H1 (cell line): ENCODE measurements at regions not wholly inside any gene's neighbourhood (a gene's known extent, or its start where the extent isn't known, plus 50 kb on each side); places are given as distances from the start of the nearest gene placed in this dataset.

ENCODE experiments used
- BACH1 ChIP-seq: IDR thresholded peaks from 2 replicates; pipeline ENCODE4 v1.6.1; 2012; ENCODE audit warnings: low read length, improper control_type of control experiment
- EP300 ChIP-seq, 2 experiments: IDR thresholded peaks; 1 replicate in 1 of 2; 2 replicates in 1 of 2; pipeline ENCODE4 v1.6.1; 2011 to 2012; ENCODE audit warnings: low read depth in 2 of 2, low read length in 2 of 2, mild to moderate bottlenecking in 2 of 2, borderline replicate concordance in 1 of 2, inconsistent platforms in 1 of 2, moderate library complexity in 1 of 2
- MAX ChIP-seq: IDR thresholded peaks from 2 replicates; pipeline ENCODE4 v1.6.1; 2012; ENCODE audit warnings: inconsistent platforms
- RAD21 ChIP-seq, 2 experiments: IDR thresholded peaks in 1 of 2; conservative IDR thresholded peaks in 1 of 2; 2 replicates each; pipeline ENCODE4 v1.6.1; 2011; ENCODE audit warnings: low read depth in 2 of 2, low read length in 2 of 2, improper control_type of control experiment in 1 of 2, inconsistent platforms in 1 of 2, mild to moderate bottlenecking in 1 of 2, moderate library complexity in 1 of 2
- RFX5 ChIP-seq: IDR thresholded peaks from 2 replicates; pipeline ENCODE4 v1.6.1; 2011; ENCODE audit warnings: low read depth, low read length, improper control_type of control experiment, borderline replicate concordance
- TEAD4 ChIP-seq: IDR thresholded peaks from 2 replicates; pipeline ENCODE4 v1.6.1; 2012; ENCODE audit warnings: low read depth, low read length, inconsistent platforms, mixed read lengths
- TF ChIP-seq, protein P1 (sequence below): fragments of 300-600 bp; sonication (generic); IDR thresholded peaks from 2 replicates; pipeline ENCODE4 v1.7.1; 2012; ENCODE audit warnings: low read length, moderate library complexity, mild to moderate bottlenecking, inconsistent platforms; ENCODE audit not compliant: insufficient replicate concordance
- TF ChIP-seq, protein P2 (sequence below), 3 experiments: IDR thresholded peaks; 1 replicate in 2 of 3; 2 replicates in 1 of 3; pipeline versions ENCODE4 v1.5.1 to v1.6.1; 2011; ENCODE audit warnings: low read length in 3 of 3, mild to moderate bottlenecking in 3 of 3, inconsistent platforms in 2 of 3, low read depth in 1 of 3, moderate library complexity in 1 of 3; ENCODE audit not compliant: insufficient read depth in 1 of 3; ENCODE audit errors: control extremely low read depth in 1 of 3

- TF ChIP-seq, protein P1, sequence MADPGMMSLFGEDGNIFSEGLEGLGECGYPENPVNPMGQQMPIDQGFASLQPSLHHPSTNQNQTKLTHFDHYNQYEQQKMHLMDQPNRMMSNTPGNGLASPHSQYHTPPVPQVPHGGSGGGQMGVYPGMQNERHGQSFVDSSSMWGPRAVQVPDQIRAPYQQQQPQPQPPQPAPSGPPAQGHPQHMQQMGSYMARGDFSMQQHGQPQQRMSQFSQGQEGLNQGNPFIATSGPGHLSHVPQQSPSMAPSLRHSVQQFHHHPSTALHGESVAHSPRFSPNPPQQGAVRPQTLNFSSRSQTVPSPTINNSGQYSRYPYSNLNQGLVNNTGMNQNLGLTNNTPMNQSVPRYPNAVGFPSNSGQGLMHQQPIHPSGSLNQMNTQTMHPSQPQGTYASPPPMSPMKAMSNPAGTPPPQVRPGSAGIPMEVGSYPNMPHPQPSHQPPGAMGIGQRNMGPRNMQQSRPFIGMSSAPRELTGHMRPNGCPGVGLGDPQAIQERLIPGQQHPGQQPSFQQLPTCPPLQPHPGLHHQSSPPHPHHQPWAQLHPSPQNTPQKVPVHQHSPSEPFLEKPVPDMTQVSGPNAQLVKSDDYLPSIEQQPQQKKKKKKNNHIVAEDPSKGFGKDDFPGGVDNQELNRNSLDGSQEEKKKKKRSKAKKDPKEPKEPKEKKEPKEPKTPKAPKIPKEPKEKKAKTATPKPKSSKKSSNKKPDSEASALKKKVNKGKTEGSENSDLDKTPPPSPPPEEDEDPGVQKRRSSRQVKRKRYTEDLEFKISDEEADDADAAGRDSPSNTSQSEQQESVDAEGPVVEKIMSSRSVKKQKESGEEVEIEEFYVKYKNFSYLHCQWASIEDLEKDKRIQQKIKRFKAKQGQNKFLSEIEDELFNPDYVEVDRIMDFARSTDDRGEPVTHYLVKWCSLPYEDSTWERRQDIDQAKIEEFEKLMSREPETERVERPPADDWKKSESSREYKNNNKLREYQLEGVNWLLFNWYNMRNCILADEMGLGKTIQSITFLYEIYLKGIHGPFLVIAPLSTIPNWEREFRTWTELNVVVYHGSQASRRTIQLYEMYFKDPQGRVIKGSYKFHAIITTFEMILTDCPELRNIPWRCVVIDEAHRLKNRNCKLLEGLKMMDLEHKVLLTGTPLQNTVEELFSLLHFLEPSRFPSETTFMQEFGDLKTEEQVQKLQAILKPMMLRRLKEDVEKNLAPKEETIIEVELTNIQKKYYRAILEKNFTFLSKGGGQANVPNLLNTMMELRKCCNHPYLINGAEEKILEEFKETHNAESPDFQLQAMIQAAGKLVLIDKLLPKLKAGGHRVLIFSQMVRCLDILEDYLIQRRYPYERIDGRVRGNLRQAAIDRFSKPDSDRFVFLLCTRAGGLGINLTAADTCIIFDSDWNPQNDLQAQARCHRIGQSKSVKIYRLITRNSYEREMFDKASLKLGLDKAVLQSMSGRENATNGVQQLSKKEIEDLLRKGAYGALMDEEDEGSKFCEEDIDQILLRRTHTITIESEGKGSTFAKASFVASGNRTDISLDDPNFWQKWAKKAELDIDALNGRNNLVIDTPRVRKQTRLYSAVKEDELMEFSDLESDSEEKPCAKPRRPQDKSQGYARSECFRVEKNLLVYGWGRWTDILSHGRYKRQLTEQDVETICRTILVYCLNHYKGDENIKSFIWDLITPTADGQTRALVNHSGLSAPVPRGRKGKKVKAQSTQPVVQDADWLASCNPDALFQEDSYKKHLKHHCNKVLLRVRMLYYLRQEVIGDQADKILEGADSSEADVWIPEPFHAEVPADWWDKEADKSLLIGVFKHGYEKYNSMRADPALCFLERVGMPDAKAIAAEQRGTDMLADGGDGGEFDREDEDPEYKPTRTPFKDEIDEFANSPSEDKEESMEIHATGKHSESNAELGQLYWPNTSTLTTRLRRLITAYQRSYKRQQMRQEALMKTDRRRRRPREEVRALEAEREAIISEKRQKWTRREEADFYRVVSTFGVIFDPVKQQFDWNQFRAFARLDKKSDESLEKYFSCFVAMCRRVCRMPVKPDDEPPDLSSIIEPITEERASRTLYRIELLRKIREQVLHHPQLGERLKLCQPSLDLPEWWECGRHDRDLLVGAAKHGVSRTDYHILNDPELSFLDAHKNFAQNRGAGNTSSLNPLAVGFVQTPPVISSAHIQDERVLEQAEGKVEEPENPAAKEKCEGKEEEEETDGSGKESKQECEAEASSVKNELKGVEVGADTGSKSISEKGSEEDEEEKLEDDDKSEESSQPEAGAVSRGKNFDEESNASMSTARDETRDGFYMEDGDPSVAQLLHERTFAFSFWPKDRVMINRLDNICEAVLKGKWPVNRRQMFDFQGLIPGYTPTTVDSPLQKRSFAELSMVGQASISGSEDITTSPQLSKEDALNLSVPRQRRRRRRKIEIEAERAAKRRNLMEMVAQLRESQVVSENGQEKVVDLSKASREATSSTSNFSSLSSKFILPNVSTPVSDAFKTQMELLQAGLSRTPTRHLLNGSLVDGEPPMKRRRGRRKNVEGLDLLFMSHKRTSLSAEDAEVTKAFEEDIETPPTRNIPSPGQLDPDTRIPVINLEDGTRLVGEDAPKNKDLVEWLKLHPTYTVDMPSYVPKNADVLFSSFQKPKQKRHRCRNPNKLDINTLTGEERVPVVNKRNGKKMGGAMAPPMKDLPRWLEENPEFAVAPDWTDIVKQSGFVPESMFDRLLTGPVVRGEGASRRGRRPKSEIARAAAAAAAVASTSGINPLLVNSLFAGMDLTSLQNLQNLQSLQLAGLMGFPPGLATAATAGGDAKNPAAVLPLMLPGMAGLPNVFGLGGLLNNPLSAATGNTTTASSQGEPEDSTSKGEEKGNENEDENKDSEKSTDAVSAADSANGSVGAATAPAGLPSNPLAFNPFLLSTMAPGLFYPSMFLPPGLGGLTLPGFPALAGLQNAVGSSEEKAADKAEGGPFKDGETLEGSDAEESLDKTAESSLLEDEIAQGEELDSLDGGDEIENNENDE = no peak
- TF ChIP-seq TEAD4 (no peak), RFX5 (no peak), BACH1 (no peak), RAD21 (IDR thresholded peaks at IDR 0.05 in 1 of 2, conservative IDR thresholded peaks at IDR 0.05 in 1 of 2; ENCODE audit: low read depth in 2 of 2, low read length in 2 of 2) (no peak), MAX (no peak), EP300 (IDR thresholded peaks at IDR 0.05; ENCODE audit: borderline replicate concordance in 1 of 2, low read depth in 2 of 2, low read length in 2 of 2) (no peak)
- TF ChIP-seq, protein P2, sequence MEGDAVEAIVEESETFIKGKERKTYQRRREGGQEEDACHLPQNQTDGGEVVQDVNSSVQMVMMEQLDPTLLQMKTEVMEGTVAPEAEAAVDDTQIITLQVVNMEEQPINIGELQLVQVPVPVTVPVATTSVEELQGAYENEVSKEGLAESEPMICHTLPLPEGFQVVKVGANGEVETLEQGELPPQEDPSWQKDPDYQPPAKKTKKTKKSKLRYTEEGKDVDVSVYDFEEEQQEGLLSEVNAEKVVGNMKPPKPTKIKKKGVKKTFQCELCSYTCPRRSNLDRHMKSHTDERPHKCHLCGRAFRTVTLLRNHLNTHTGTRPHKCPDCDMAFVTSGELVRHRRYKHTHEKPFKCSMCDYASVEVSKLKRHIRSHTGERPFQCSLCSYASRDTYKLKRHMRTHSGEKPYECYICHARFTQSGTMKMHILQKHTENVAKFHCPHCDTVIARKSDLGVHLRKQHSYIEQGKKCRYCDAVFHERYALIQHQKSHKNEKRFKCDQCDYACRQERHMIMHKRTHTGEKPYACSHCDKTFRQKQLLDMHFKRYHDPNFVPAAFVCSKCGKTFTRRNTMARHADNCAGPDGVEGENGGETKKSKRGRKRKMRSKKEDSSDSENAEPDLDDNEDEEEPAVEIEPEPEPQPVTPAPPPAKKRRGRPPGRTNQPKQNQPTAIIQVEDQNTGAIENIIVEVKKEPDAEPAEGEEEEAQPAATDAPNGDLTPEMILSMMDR (IDR thresholded peaks at IDR 0.05; ENCODE audit: control extremely low read depth in 1 of 3, insufficient read depth in 1 of 3, low read depth in 1 of 3, low read length in 3 of 3) = no peak
These were observed 995.5 kb upstream of the GOT2 start (continued) for GRCh38 chr16:59729613-59730012.
